ENCODE measurements at regions not wholly inside any gene's neighbourhood (a gene's known extent, or its start where the extent isn't known, plus 50 kb on each side); places are given as distances from the start of the nearest gene placed in this dataset.

DNA sequence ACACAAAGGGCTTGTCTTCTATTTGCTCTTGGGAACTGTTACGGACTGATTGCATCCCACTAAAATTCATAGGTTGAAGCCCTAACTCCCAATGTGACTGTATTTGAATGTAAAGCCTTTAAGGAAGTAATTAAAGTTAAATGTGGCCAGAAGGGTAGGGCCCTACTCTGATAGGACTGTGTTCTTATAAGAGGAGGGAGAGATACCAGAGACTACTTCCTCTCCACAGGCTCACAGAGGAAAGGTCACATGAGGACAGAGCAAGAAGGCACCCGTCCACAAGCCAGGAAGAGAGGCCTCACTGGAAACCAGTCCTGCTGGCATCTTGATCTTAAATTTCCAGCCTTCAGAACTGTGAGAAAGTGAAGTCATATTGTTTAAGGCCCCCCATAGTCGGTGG lies 211.9 kb downstream of the CDH26 start:
- TF ChIP-seq, protein P1, sequence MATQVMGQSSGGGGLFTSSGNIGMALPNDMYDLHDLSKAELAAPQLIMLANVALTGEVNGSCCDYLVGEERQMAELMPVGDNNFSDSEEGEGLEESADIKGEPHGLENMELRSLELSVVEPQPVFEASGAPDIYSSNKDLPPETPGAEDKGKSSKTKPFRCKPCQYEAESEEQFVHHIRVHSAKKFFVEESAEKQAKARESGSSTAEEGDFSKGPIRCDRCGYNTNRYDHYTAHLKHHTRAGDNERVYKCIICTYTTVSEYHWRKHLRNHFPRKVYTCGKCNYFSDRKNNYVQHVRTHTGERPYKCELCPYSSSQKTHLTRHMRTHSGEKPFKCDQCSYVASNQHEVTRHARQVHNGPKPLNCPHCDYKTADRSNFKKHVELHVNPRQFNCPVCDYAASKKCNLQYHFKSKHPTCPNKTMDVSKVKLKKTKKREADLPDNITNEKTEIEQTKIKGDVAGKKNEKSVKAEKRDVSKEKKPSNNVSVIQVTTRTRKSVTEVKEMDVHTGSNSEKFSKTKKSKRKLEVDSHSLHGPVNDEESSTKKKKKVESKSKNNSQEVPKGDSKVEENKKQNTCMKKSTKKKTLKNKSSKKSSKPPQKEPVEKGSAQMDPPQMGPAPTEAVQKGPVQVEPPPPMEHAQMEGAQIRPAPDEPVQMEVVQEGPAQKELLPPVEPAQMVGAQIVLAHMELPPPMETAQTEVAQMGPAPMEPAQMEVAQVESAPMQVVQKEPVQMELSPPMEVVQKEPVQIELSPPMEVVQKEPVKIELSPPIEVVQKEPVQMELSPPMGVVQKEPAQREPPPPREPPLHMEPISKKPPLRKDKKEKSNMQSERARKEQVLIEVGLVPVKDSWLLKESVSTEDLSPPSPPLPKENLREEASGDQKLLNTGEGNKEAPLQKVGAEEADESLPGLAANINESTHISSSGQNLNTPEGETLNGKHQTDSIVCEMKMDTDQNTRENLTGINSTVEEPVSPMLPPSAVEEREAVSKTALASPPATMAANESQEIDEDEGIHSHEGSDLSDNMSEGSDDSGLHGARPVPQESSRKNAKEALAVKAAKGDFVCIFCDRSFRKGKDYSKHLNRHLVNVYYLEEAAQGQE (IDR thresholded peaks at IDR 0.05; ENCODE audit: insufficient read depth in 1 of 2, low read depth in 2 of 2, low read length in 2 of 2), result no peak
- TF ChIP-seq POLR2AphosphoS5 (IDR thresholded peaks at IDR 0.05; ENCODE audit: low read depth, low read length) (no peak), TAF1 (IDR thresholded peaks at IDR 0.05; ENCODE audit: borderline replicate concordance, insufficient read depth, low read length) (no peak), SIN3A (IDR thresholded peaks at IDR 0.05; ENCODE audit: borderline replicate concordance, insufficient read depth, low read length) (no peak), FOXP2 (optimal IDR thresholded peaks at IDR 0.05; ENCODE audit: borderline replicate concordance, extremely low read depth, extremely low read length, insufficient read depth) (no peak)

DNA sequence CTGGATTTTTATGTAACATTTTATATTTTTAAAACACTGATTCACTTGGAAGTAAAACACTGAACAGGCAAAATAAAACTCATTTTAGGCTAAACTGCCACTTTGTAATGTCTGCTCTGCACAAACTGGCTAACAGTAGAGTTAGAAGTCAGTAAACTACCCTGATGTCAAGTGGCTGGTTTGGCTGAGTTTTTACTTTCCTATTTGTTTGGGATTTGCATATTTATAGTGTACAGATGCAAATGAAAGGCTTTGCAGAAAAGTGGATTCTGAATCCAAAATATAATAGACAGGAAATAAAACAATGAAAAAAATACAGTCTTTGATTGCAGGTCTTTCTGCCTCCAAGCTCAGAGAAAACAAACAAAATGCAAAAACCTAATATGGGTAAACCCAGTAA lies 213.1 kb downstream of the CDH26 start:
- TF ChIP-seq TAF1 (IDR thresholded peaks at IDR 0.05; ENCODE audit: borderline replicate concordance, insufficient read depth, low read length) (no peak), POLR2AphosphoS5 (IDR thresholded peaks at IDR 0.05; ENCODE audit: low read depth, low read length) (no peak), SIN3A (IDR thresholded peaks at IDR 0.05; ENCODE audit: borderline replicate concordance, insufficient read depth, low read length) (no peak)

DNA sequence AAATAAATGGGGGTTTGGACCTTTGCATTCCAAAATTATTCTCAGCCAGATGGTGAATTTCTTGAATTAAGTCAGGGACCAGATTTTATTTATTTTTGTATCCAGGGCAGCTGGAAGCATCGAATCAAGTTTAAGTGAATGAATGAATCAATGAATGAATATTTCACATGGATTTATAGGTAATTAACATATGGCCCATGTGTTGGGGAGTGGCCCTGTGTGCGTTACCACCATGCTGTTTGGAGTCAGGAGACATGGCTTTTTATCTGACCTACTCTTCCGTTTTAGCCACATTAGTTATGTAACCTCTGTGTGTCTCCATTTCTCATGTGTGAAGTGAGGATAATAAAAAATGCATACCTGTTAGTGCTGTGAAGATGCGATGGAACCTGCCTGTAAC lies 213.5 kb downstream of the CDH26 start:
- TF ChIP-seq SIN3A (IDR thresholded peaks at IDR 0.05; ENCODE audit: borderline replicate concordance, insufficient read depth, low read length) (no peak), POLR2AphosphoS5 (IDR thresholded peaks at IDR 0.05; ENCODE audit: low read depth, low read length) (no peak), FOXP2 (optimal IDR thresholded peaks at IDR 0.05; ENCODE audit: borderline replicate concordance, extremely low read depth, extremely low read length, insufficient read depth) (no peak)

DNA sequence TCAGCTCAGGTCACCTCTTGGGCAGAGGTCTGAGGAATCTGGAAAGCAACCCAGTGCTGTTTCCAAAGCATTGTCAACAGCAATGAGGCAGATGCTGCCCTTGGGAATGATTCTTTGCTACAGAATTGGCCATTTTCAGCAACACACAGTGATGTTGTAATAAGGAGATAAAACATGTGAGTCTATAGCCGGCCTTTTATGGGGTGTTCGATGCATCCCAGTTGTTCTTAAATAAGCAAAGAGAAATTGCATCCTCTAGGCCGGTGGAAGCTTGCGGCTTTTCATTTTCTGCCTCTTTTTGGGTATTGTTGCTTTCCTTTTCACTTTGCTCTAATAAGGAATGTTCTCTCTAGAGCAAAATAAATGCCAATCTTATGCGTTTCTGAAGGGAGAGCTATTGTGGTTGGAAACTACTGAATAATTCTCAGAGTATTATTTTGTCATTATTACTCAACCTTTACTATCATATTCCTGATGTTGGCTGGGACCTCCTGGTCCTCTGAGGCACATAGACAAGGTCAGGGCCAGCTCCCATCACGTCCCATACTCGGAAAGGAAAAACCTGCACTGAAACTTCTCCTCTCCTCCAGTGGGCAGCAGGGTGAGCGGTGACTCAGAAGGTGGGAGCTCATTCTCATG lies 214.2 kb downstream of the CDH26 start:
- TF ChIP-seq SIN3A (IDR thresholded peaks at IDR 0.05; ENCODE audit: borderline replicate concordance, insufficient read depth, low read length) (no peak), FOXP2 (optimal IDR thresholded peaks at IDR 0.05; ENCODE audit: borderline replicate concordance, extremely low read depth, extremely low read length, insufficient read depth) (no peak), POLR2AphosphoS5 (IDR thresholded peaks at IDR 0.05; ENCODE audit: low read depth, low read length) (no peak), TAF1 (IDR thresholded peaks at IDR 0.05; ENCODE audit: borderline replicate concordance, insufficient read depth, low read length) (no peak)
- TF ChIP-seq, protein P1 (IDR thresholded peaks at IDR 0.05; ENCODE audit: insufficient read depth in 1 of 2, low read depth in 2 of 2, low read length in 2 of 2), result no peak

DNA sequence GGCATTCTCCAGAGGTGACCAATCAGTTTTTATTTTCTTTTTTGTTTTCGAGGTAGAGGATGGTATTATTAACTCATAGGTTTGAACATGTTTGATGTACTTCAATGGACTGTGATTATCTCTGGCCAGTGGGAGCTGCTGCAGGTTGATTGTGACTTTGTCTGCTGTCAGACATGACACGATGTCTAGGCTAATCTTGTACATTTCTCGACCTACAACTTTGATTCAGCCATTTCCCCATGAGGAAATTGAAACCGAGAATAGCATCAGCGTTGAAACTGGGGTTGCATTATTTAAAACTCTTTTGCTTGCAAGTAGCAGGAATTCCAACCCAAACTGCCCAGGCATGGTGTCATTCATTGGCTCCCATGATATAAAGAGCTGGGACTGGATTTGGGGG lies 218.9 kb downstream of the CDH26 start:
- no peak for TF ChIP-seq FOXP2 (optimal IDR thresholded peaks at IDR 0.05; ENCODE audit: borderline replicate concordance, extremely low read depth, extremely low read length, insufficient read depth)
- no peak for TF ChIP-seq SIN3A (IDR thresholded peaks at IDR 0.05; ENCODE audit: borderline replicate concordance, insufficient read depth, low read length)
- TF ChIP-seq TAF1 (IDR thresholded peaks at IDR 0.05; ENCODE audit: borderline replicate concordance, insufficient read depth, low read length), result no peak
- TF ChIP-seq, protein P1 (IDR thresholded peaks at IDR 0.05; ENCODE audit: insufficient read depth in 1 of 2, low read depth in 2 of 2, low read length in 2 of 2), result no peak
- TF ChIP-seq POLR2AphosphoS5 (IDR thresholded peaks at IDR 0.05; ENCODE audit: low read depth, low read length), result no peak

DNA sequence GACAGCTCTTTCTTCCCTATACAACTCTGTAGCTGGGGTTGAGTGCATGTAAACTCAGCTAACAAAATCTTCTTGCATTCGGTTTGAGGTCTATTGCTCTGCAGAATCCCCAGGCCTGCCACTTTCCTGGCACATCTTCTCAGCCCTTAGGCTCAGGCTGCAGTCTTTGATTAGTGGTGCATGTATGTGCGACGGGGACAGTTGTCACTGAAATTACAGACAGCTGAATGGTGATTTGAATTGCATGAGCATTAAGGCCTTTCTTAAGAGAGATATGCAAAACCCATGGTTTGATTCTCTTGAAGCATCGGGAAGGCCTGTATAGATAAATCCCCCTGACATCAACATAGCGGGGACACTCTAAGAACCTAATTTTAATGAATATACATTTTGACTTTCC lies 222.8 kb downstream of the CDH26 start:
- TF ChIP-seq, protein P1 (IDR thresholded peaks at IDR 0.05; ENCODE audit: insufficient read depth in 1 of 2, low read depth in 2 of 2, low read length in 2 of 2), result no peak
- TF ChIP-seq TAF1 (IDR thresholded peaks at IDR 0.05; ENCODE audit: borderline replicate concordance, insufficient read depth, low read length), result no peak
- TF ChIP-seq FOXP2 (optimal IDR thresholded peaks at IDR 0.05; ENCODE audit: borderline replicate concordance, extremely low read depth, extremely low read length, insufficient read depth), result no peak
- no peak for TF ChIP-seq POLR2AphosphoS5 (IDR thresholded peaks at IDR 0.05; ENCODE audit: low read depth, low read length)
- TF ChIP-seq SIN3A (IDR thresholded peaks at IDR 0.05; ENCODE audit: borderline replicate concordance, insufficient read depth, low read length), result no peak

All from PFSK-1 (cell line).